Smooth muscle cell (in vitro differentiated cells): ENCODE measurements at regions not wholly inside any gene's neighbourhood (a gene's known extent, or its start where the extent isn't known, plus 50 kb on each side); places are given as distances from the start of the nearest gene placed in this dataset.
A peak's percentile ranks its signal among the peaks of the same experiment; 100 is the strongest.

Source experiments
- DNase-seq: peaks from one replicate; lab custom pipeline; 2025; ENCODE audit not compliant: unreplicated experiment; lab: John Stamatoyannopoulos, UW
- H2AFZ ChIP-seq: fragments of 200-600 bp; sonication (generic); 2 replicates; pipeline ENCODE4 v1.6.0; 2016; ENCODE audit warnings: antibody characterized with exemption, low read depth, mild to moderate bottlenecking
- H3F3A ChIP-seq: fragments of 200-600 bp; sonication (generic); 2 replicates; pipeline ENCODE4 v1.6.0; 2017; ENCODE audit warnings: antibody characterized with exemption, low read depth
- H3K27ac ChIP-seq: fragments of 200-600 bp; sonication (generic); 2 replicates; pipeline ENCODE4 v1.5.1; 2016; ENCODE audit warnings: low read depth, mild to moderate bottlenecking
- H3K27me3 ChIP-seq: fragments of 200-600 bp; sonication (generic); 2 replicates; pipeline ENCODE4 v1.6.1; 2016; ENCODE audit warnings: low read depth, mild to moderate bottlenecking
- H3K36me3 ChIP-seq: fragments of 200-600 bp; sonication (generic); 2 replicates; pipeline ENCODE4 v1.5.1; 2016; ENCODE audit warnings: low read depth
- H3K4me1 ChIP-seq: fragments of 200-600 bp; sonication (generic); 2 replicates; pipeline ENCODE4 v1.5.1; 2016; ENCODE audit warnings: low read depth
- H3K4me2 ChIP-seq: fragments of 200-600 bp; sonication (generic); 2 replicates; pipeline ENCODE4 v1.6.0; 2016; ENCODE audit warnings: mild to moderate bottlenecking
- H3K4me3 ChIP-seq: fragments of 200-600 bp; sonication (generic); 2 replicates; pipeline ENCODE4 v1.5.1; 2016; ENCODE audit warnings: mild to moderate bottlenecking
- H3K79me2 ChIP-seq: fragments of 200-600 bp; sonication (generic); 2 replicates; pipeline ENCODE4 v1.6.0; 2016; ENCODE audit warnings: low read depth, mild to moderate bottlenecking
- H3K9ac ChIP-seq: fragments of 200-600 bp; sonication (generic); 2 replicates; pipeline ENCODE4 v1.6.0; 2016; ENCODE audit warnings: low read depth
- H3K9me3 ChIP-seq: fragments of 200-600 bp; sonication (generic); replicated peaks from 2 replicates; pipeline ENCODE4 v1.5.1; 2016; ENCODE audit warnings: low read depth
- H4K20me1 ChIP-seq: fragments of 200-600 bp; sonication (generic); 2 replicates; pipeline ENCODE4 v1.6.0; 2016; ENCODE audit warnings: low read depth
- CTCF ChIP-seq: fragments of 200-600 bp; sonication (generic); IDR thresholded peaks from 2 replicates; pipeline ENCODE4 v1.5.1; 2017; ENCODE audit warnings: borderline replicate concordance, mild to moderate bottlenecking, antibody characterized with exemption; ENCODE audit not compliant: insufficient read depth, poor library complexity, severe bottlenecking
- WGBS: methylation state at CpG from one replicate; pipeline ENCODE4 v1.1.7; 2016; ENCODE audit warnings: low lambda C conversion rate; 5-methylcytosine and 5-hydroxymethylcytosine counted together

GRCh38 chr2:49812730-49813129, 658.4 kb upstream of the FSHR start:
- Histone ChIP-seq H3K4me3 (no peak overlapping the region), H3K27me3 (no peaks in the 10 kb centered on the region), H2AFZ (no peak overlapping the region), H3K4me2 (no peak overlapping the region), H3K9ac (no peak overlapping the region), H4K20me1 (no peaks in the 10 kb centered on the region), H3F3A (no peaks in the 10 kb centered on the region), H3K4me1 (peaks cover 2% of the 10 kb centered on the region), H3K36me3 (no peaks in the 10 kb centered on the region), H3K79me2 (no peaks in the 10 kb centered on the region), H3K27ac (no peak overlapping the region), H3K9me3 (no peaks in the 10 kb centered on the region)
- no peak for DNase-seq
- TF ChIP-seq CTCF, result no peak

GRCh38 chr2:49811502-49811901, 657.2 kb upstream of the FSHR start:
- Histone ChIP-seq H3K4me1 (peaks cover 6% of the 10 kb centered on the region), H3K4me3 (no peak overlapping the region), H3F3A (no peaks in the 10 kb centered on the region), H3K36me3 (no peaks in the 10 kb centered on the region), H2AFZ (no peak overlapping the region), H3K27me3 (no peaks in the 10 kb centered on the region), H3K9ac (no peak overlapping the region), H4K20me1 (no peaks in the 10 kb centered on the region), H3K79me2 (no peaks in the 10 kb centered on the region), H3K4me2 (no peak overlapping the region), H3K27ac (no peak overlapping the region), H3K9me3 (no peaks in the 10 kb centered on the region)
- no peak for TF ChIP-seq CTCF
- WGBS, result 100% methylated on average over 4 of the region's 4 CpGs
- DNase-seq, result no peak

- Histone ChIP-seq H3K79me2 (no peaks in the 10 kb centered on the region), H3K4me2 (no peak overlapping the region), H3F3A (no peaks in the 10 kb centered on the region), H3K27me3 (no peaks in the 10 kb centered on the region), H3K4me1 (peaks cover 14% of the 10 kb centered on the region), H3K9ac (no peak overlapping the region), H2AFZ (no peak overlapping the region), H4K20me1 (no peaks in the 10 kb centered on the region), H3K9me3 (no peaks in the 10 kb centered on the region), H3K4me3 (no peak overlapping the region), H3K36me3 (no peaks in the 10 kb centered on the region), H3K27ac (no peak overlapping the region)
- no peak for DNase-seq
- TF ChIP-seq CTCF, result no peak
Measured at GRCh38 chr2:49807689-49808088, 653.4 kb upstream of the FSHR start.

GRCh38 chr2:49804111-49804510, 649.8 kb upstream of the FSHR start:
- Histone ChIP-seq H4K20me1 (no peaks in the 10 kb centered on the region), H3F3A (peaks cover 5% of the 10 kb centered on the region), H3K4me3 (no peak overlapping the region), H2AFZ (no peak overlapping the region), H3K27me3 (no peaks in the 10 kb centered on the region), H3K79me2 (no peaks in the 10 kb centered on the region), H3K4me2 (peak overlapping the region; percentile 38), H3K27ac (peak overlapping the region; percentile 66), H3K36me3 (no peaks in the 10 kb centered on the region), H3K4me1 (peaks cover 14% of the 10 kb centered on the region), H3K9ac (no peak overlapping the region), H3K9me3 (no peaks in the 10 kb centered on the region)
- no peak for DNase-seq
- no peak for TF ChIP-seq CTCF
- 7% methylated on average over 1 of the region's 1 CpG for WGBS
